Large intestine (tissue), 3 donors: ENCODE measurements at regions not wholly inside any gene's neighbourhood (a gene's known extent, or its start where the extent isn't known, plus 50 kb on each side); places are given as distances from the start of the nearest gene placed in this dataset.
"Not testable (repeated sequence)": the region's sequence is repeated elsewhere in the genome, so short reads cannot be mapped to it uniquely, and the experiment has no call there.

Experiments used
- DNase-seq, 2 donors: peaks; one replicate each; pipeline versions ENCODE4 v3.0.0 to v3.0.0-alpha.2; 2013
- H3K27ac ChIP-seq: one replicate; pipeline ENCODE4 v1.5.1; 2013; ENCODE audit warnings: low read length
- H3K27me3 ChIP-seq: 2 replicates; pipeline ENCODE4 v1.6.1; 2013; ENCODE audit warnings: low read length; ENCODE audit not compliant: control insufficient read depth, insufficient read depth
- H3K36me3 ChIP-seq: 2 replicates; pipeline ENCODE4 v1.6.1; 2013; ENCODE audit warnings: low read length; ENCODE audit not compliant: control insufficient read depth, insufficient read depth
- H3K4me1 ChIP-seq: one replicate; pipeline ENCODE4 v1.6.1; 2013; ENCODE audit warnings: low read length; ENCODE audit not compliant: control insufficient read depth, insufficient read depth
- H3K4me3 ChIP-seq: one replicate; pipeline ENCODE4 v1.5.1; 2013; ENCODE audit warnings: low read length
- H3K9me3 ChIP-seq: one replicate; pipeline ENCODE4 v1.6.1; 2013; ENCODE audit warnings: mild to moderate bottlenecking, low read depth, low read length, moderate library complexity; ENCODE audit not compliant: control insufficient read depth
- WGBS: methylation state at CpG from one replicate; pipeline ENCODE4 v1.1.5; 2013; ENCODE audit warnings: low lambda C conversion rate; ENCODE audit not compliant: insufficient coverage; 5-methylcytosine and 5-hydroxymethylcytosine counted together

DNA sequence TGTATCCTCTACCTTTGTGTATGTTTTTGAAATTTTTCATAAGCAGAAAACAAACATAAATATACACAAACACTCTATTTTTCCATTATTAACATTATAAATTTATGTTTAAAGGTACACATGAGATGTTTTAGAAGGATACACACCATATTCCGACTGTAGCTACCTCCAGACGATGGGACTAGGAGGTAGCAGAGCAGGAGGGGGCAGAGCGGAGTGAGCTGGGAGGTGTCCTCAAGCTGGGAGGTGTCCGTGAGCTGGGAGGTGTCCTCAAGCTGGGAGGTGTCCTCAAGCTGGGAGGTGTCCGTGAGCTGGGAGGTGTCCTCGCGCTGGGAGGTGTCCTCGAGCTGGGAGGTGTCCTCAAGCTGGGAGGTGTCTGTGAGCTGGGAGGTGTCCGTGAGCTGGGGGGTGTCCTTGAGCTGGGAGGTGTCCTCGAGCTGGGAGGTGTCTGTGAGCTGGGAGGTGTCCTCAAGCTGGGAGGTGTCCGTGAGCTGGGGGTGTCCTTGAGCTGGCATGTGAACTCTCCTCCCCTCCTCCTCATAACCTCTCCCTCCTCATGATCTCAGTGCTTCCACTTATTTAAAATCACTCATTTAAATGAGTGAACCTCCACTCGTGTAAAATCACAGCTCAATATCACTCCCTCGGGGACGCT is 346.9 kb upstream of the SFSWAP start:
- Histone ChIP-seq H3K9me3 (peaks cover 4% of the 10 kb centered on the region), H3K4me3 (no peak overlapping the region), H3K27me3 (no peaks in the 10 kb centered on the region), H3K4me1 (no peaks in the 10 kb centered on the region), H3K27ac (no peak overlapping the region), H3K36me3 (no peaks in the 10 kb centered on the region)
- no peak for DNase-seq
- WGBS: no CpG with 5 or more reads among the region's 14 CpGs

DNA sequence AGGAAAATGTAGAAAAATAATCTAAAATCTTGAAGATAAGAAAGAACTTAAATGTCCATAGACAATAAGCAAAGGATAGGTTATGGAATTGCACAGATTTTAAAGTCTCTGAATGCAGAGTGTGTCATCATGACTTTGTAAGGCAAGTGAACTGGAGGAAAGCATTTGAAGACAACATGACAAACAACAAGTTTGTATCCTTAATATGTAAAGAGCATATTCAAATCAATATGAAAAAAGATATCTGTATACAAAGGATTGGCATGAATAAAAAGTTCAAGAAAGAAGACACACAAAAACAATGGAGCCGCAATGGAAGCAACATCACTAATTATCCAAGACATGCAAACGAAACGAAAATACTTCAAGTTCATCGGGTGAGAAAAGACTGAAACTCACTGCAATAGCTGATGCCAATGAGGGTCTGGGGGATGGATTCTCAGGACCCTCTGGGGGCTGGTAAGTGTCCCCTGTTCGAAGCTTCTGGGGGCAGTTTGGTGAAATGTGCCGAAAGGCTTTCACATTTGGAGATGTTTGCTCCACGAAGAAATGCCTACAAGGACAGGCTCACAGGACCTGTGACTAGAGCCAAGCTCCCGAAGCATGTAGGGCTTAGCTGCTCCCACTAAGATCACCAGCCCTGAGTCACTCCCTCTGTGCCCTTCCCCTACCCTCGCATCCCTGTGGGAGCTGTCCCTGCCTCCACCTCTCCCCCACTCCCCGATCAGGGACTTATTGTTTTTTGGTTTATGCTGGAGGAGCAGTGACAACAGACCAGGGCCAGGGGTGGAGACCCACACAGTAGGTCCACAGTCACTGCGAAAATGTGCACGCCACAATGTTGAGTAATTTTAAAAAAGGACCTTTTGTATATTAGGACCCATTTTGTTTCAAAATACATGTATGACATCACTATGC is 345.7 kb upstream of the SFSWAP start:
- Histone ChIP-seq H3K36me3 (no peaks in the 10 kb centered on the region), H3K4me3 (no peak overlapping the region), H3K27ac (no peak overlapping the region), H3K27me3 (no peaks in the 10 kb centered on the region), H3K4me1 (no peaks in the 10 kb centered on the region), H3K9me3 (peaks cover 4% of the 10 kb centered on the region)
- DNase-seq: no peak
- WGBS: 60% methylated on average over 1 of the region's 12 CpGs

- Histone ChIP-seq H3K9me3 (peaks cover 4% of the 10 kb centered on the region), H3K4me1 (no peaks in the 10 kb centered on the region), H3K27ac (no peak overlapping the region), H3K36me3 (no peaks in the 10 kb centered on the region), H3K4me3 (no peak overlapping the region), H3K27me3 (no peaks in the 10 kb centered on the region)
- WGBS: no CpG with 5 or more reads among the region's 15 CpGs
- no peak for DNase-seq
Measured at GRCh38 chr12:131365821-131366260, 345.0 kb upstream of the SFSWAP start.

DNA sequence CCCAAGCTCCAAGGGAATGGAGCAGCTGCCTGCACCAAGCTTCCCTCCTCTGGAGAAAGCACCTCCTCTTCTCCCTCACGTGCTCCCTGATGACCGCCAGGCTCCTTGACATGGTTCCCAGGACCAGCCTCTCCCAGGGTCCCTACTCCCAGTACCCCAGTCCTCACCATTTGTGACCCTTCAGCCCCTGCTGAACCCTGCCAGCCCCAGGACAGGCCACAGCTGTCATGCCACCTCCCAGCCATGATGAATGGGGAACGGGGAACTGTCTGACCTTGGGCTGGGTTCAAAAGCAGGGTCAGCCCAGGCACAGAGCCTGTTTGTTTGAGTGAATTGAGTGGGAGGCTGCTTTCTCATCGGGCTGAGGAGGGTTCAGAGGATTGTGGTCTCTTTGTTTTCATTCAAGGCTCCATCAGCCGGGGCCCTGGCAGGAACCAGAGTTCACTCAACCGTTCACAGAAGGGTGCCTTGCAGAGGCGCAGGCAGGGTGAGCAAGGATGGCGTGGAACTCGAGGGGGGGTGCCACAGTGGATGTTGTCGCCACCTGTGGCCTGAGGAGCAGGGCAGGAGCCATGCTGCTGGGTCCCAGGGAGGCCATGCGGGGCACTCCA is 344.5 kb upstream of the SFSWAP start:
- no peaks in the 10 kb centered on the region for H3K27me3 ChIP-seq
- no peaks in the 10 kb centered on the region for H3K4me1 ChIP-seq
- H3K36me3 ChIP-seq: no peaks in the 10 kb centered on the region
- H3K27ac ChIP-seq: no peak overlapping the region
- no peak for DNase-seq
- no peak overlapping the region for H3K4me3 ChIP-seq
- no CpG with 5 or more reads among the region's 11 CpGs for WGBS
- peaks cover 4% of the 10 kb centered on the region for H3K9me3 ChIP-seq

DNA sequence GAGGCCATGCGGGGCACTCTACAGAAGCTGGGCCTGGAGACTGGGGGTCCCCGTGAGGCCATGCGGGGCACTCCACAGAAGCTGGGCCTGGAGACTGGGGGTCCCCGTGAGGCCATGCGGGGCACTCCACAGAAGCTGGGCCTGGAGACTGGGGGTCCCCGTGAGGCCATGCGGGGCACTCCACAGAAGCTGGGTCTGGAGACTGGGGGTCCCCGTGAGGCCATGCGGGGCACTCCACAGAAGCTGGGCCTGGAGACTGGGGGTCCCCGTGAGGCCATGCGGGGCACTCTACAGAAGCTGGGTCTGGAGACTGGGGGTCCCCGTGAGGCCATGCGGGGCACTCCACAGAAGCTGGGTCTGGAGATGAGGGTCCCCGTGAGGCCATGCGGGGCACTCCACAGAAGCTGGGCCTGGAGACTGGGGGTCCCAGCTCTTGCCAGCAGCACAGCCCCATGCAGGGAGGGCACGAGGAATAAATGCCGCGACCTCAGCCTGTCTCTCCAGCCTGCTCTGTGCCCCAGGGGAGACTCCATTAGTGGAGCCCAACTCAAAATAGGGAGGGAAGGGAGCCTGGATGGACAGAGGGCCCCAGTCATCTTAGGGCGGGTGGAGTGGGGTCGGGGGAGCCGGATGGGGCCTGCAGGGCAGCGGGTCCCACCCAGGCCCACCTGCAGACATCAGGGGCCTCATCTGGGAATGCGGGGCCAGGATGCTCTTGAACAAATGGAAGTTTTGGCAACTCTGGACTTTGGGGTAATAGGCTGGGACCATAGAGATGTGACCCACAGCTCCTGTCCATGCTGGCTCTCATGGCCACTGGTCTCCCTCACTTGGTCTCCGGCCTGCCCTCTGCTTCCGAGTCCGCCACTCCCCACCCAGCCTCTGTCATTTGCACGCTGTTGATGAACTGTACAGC is 343.6 kb upstream of the SFSWAP start:
- not testable (repeated sequence) for H3K27ac ChIP-seq, H3K27me3 ChIP-seq, H3K9me3 ChIP-seq, H3K36me3 ChIP-seq, H3K4me3 ChIP-seq, H3K4me1 ChIP-seq, DNase-seq
- WGBS: 100% methylated on average over 1 of the region's 27 CpGs

DNA sequence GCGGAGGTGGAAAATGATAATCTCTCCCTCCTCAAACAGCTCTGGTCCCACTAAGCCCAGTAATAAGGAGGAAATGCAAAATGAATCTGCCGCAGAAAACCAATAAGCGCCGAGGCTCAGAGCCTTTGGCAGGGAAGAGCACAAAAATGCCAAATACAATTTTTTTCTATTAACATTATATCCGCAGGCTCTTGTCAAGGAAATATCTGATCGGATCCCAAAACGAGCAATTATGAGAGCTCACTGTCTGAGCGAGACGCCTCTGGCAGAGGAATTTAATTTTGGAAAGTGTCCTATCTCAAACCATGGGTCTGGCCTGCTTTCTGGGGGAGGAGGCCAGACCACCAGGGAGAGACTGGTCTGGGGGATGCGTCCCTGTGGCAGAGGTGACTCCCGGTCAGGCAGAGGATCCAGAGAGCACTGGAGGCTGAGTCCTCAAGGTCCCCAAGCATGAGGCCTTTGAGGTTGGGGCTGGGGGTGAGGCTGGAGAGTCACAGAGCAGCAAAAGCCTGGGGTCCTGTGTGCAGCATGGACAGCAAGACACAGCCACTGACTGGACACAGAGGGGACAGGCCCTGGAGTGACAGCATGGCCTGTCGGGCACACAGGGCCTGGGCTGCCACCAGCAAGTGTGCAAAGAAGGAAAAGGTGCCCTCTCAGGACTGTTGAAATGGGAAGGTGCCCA is 342.8 kb upstream of the SFSWAP start:
- no peak overlapping the region for H3K4me3 ChIP-seq
- peaks cover 2% of the 10 kb centered on the region for H3K4me1 ChIP-seq
- WGBS: 92% methylated on average over 2 of the region's 12 CpGs
- no peaks in the 10 kb centered on the region for H3K27me3 ChIP-seq
- no peaks in the 10 kb centered on the region for H3K36me3 ChIP-seq
- no peak for DNase-seq
- no peak overlapping the region for H3K27ac ChIP-seq
- H3K9me3 ChIP-seq: peaks cover 4% of the 10 kb centered on the region

DNA sequence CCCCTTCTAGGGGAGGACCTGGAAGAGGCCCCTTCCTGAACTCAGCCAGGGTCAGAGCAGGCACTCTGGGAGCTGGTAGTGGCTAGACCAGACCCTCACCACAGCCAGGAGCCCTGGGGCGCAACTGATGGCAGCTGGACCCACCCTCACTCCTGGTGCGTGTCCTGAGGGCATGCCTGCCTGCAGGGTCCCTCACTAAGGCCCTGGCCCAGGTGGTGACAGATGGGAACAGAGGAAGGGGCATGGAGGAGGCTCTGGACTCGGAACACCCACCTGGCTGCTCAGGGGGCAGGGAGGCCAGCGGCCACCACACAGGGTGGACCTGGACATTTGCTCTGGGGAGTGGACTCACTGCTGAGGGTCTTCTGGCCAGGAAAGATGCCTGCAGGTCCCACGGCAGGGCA is 342.2 kb upstream of the SFSWAP start:
- no peak overlapping the region for H3K27ac ChIP-seq
- no peak overlapping the region for H3K4me3 ChIP-seq
- no peak for DNase-seq
- H3K9me3 ChIP-seq: peaks cover 4% of the 10 kb centered on the region
- H3K27me3 ChIP-seq: no peaks in the 10 kb centered on the region
- WGBS: no CpG with 5 or more reads among the region's 5 CpGs
- H3K4me1 ChIP-seq: peaks cover 2% of the 10 kb centered on the region
- H3K36me3 ChIP-seq: no peaks in the 10 kb centered on the region

DNA sequence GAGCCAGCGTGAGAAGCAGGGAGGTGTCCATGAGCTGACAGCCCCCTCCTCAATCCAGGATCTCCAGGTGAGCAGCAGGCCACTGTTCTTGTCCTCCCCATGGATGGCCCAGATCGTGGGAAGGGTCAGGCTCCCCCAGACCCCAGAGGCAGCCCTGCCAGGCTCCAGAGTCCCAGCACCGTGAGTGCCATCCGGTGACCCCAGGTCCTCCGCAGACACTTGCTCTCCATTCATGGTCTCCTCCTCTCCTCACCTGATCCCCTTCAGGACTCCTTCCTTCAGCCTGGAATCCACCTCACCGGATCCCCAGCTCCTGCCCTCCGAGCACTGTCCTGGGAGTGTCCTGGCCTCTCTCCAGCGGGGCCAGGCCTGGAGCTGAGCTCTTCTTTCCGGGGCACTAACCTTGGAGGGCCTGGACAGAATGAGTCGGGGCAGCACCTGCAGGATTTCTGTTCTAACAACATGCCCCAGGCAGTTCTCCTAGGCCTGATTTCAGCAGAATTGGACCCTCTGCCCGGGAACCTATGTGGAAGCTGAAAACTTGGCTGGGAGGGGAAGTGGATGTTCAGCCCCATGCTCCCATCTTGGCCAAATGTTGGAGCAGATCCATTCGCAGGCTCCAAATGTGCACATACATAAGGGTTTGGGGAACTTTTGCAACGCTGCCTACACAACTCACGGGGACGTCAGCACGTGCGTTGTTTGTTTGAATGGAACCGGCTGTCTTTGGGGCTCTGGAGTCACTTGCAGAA is 341.6 kb upstream of the SFSWAP start:
- 100% methylated on average over 1 of the region's 18 CpGs for WGBS
- peaks cover 2% of the 10 kb centered on the region for H3K4me1 ChIP-seq
- H3K27ac ChIP-seq: no peak overlapping the region
- H3K9me3 ChIP-seq: no peaks in the 10 kb centered on the region
- DNase-seq: no peak
- H3K27me3 ChIP-seq: no peaks in the 10 kb centered on the region
- H3K4me3 ChIP-seq: no peak overlapping the region
- no peaks in the 10 kb centered on the region for H3K36me3 ChIP-seq

GRCh38 chr12:131370321-131370720 is 340.6 kb upstream of the SFSWAP start:
- 83% methylated on average over 1 of the region's 8 CpGs for WGBS
- no peaks in the 10 kb centered on the region for H3K9me3 ChIP-seq
- H3K4me3 ChIP-seq: no peak overlapping the region
- no peak for DNase-seq
- no peaks in the 10 kb centered on the region for H3K36me3 ChIP-seq
- peaks cover 2% of the 10 kb centered on the region for H3K4me1 ChIP-seq
- no peak overlapping the region for H3K27ac ChIP-seq
- H3K27me3 ChIP-seq: no peaks in the 10 kb centered on the region
